HG03025 (cell line): ENCODE measurements at regions not wholly inside any gene's neighbourhood (a gene's known extent, or its start where the extent isn't known, plus 50 kb on each side); places are given as distances from the start of the nearest gene placed in this dataset.
A peak's percentile ranks its signal among the peaks of the same experiment; 100 is the strongest.

Experiments
- ATAC-seq: cut with Tn5 transposase; IDR thresholded peaks from one replicate; pipeline ENCODE4 v1.9.1; 2021; ENCODE audit warnings: mild to moderate bottlenecking, moderate library complexity; ENCODE audit not compliant: unreplicated experiment, low FRiP score

DNA sequence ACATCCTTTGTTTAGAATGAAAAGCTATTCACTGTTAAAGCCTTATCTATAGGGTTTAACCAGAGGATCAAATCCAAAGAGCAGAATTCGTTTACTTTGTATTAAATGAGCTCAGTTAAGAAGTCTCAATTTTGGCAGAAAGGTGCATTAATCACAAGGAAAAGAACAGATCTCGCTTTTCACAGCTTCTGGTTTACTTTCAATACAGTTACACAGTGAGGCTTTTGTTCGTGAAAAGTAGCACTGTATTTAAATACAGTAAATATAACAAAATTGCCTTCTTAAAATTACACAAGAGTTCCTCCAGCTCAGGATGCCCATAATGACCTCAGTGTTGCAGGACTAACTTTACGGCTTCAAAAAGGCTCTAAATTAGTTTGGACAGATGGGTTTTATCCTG lies 669.1 kb upstream of the SALL1 start:
- no peak for ATAC-seq

DNA sequence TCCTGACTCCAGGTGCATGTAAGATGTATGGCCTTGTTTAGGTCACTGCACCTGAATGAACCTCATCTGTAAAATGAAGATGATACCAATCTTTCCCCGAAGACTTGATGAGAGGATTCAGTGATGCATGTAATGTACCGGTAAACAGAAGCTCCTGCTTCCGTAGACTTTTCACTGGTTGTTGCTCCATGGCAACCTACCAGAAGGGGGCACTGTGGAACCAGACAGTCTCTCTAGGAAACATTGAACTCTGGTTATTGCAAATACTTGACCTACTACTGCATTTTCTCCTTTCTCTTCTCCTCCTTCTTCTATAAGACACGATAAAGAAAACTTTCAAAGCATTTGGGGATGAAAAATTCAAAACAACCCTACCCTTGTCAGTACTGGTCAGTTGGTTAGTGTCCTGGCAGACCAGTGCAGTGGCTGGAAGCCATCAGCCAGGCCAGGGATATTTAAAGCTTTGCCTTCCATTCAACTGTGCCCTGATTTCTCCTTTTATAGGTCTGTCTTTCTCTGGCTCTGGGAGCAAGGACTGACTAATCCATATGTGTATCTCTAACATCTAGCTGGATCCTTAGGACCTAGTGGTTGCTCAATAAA lies 667.4 kb upstream of the SALL1 start:
- no peak for ATAC-seq

DNA sequence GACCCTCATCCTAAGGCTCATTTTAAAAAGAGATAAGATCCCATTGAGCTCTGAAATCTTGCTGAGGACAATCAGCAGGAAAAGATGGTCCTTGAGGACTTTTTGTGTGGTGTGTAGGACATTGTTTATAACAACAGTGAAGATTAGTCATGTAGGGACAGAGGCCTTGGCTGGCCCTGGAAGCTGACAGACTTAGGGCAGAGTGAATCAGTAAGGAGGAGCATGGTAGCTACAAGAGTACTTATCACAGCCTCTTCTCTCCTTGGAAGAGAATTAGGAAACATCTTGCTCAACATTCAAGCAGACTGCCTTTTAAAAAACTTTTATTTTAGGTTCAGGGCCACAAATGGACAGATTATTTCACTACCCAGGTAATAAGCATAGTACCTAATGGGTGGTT lies 665.9 kb upstream of the SALL1 start:
- no peak for ATAC-seq

DNA sequence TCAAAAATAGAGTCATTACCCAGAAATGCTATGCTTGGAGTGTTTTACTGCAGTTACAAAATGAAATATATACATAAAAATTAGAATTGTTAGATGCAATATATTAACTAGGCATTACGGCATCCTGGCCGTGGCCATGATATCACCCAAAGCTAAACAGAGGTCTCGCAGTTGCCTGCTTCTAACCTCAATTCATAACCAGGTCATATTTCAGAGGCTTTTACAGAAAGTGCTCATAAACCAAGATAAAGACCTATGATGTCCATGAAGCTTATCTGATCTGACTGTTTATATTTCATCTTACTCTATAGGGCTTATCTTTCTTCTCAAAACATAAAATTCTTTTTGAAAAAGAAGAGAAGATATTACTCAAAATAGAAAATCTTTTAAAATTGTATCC lies 664.5 kb upstream of the SALL1 start:
- no peak for ATAC-seq

DNA sequence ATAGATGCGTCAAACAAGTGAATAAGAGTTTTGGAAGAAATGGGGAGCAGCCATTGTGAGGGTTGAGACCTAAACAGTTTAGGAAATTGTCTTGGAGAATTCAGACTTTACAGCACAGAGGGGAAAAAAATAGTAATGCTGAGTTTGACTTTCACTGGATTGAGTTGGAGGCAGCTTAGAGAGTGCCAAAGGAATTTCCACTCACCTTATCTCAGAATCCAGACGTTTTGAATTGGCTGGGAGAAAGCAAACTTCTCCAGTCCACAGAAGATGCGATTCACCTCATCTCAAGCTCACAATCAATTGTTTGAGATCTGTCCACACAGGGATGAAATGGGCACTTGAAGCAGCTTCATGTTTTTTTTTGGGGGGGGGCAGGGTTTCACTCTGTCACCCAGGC lies 663.5 kb upstream of the SALL1 start:
- ATAC-seq = no peak

DNA sequence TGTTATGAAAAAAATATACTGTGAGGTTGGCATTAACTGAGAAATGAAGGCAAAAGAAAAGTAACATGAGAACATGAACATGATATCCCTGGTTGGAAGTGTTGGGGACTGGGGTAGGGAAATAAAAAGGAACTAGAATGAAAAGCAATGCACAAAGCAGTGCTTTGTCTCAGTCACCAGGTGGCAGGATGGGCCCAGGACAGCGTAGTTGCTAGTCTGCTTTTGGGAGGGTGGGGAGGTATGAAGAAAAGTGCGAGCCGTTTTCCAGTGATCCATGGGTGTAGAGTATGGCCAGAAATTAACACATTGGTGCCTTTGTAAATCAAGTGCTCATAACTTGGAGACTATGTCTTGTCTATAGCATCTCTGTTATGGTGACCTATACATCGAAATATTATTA lies 662.5 kb upstream of the SALL1 start:
- ATAC-seq = no peak

DNA sequence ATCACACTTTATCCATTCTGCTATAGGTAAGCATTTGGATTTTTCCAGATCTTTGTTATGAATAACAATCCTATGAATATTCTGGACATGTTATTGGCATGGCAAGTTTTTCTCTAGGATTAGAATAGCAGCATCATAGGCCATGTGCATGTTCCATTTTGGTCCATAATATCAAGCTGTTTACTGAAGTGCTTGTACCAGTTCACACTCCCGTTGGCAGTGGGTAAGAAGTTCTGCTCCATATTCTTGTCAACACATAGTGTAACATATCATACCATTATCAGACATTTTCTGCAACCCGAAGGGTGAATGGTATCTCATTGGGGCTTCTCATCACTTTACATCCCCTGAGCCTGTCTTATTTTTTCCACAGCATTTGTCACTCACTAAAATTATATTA lies 661.9 kb upstream of the SALL1 start:
- ATAC-seq = no peak

DNA sequence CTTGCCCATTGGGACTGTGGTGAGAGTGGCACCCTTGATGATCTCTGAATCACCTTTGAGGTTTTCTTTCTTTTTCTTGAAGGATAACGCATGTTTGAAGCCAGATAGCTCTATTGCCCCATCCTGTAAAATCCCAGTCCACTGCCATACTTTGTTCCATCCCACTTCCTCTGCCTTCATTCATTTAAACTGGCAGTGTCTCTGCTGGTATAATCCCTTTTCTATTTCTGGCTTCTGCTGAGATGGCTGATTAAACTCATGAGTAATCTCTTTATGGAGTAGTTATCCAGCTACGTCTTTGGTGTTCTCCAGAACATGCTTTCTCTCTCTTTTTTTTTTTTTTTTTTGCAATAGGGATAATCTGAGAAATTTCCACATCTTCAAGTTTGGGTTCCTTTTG lies 656.5 kb upstream of the SALL1 start:
- ATAC-seq = no peak

DNA sequence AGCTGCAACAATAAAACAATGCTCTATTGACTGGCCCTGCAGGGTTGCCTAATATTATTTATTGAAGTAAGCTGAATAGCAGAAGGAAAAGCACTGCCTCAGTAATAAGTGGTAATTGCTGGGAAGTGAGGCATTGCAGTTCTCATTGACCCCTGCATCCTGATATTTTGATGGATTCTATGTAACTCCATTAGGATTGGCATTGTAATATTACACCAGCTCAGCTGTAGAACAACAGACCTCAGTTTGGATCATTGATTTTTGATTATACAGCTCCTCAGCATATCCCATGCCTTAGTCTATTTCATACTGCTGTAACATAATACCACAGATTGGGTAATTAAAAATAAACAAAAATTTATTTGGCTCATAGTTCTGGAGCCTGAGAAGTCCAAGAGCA lies 650.6 kb upstream of the SALL1 start:
- ATAC-seq = no peak

DNA sequence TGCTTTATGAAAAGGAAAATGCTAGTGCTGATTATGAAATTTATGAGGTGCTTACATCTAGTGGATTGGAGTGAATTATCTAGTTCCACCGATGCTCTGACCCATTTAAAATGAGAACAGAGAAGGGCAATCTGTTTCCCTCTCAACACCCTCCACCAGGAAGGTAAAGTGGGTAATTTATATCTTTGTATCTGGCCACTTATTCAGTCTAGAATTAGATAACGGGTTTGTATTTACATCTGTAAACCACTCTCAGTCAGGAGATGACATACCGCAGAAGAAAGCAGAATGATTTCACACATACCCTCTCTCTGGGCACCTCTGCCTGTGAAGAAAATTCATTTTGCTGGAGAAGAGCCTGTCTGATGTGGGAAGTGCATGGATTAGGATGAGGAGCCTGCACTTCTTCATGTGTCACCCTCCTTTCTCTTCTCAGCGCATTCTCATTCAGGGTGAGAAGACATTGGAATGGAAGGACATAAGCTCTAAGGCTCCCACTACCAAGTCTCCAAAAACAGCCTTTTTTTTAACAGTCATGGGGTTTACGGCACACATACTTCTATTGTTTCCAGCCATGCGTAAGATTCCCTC lies 646.7 kb upstream of the SALL1 start:
- no peak for ATAC-seq

DNA sequence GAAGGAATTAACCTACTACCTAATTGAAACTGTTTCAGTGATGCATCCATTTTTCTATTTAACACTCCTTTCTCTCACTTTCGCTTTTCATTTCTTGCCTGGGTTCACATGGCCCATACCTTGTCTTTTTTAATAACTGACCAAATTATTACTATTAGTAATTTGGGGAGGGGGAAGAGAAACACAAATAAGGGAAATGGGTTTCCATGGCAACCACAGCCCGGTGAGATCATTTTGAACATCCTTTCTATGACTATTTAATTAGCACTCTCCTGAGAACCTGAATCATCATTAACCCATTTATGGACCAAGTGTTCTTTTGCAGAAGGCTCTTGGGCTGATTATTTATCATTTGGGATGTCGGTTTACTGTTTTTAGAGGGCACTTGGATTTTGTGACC lies 628.2 kb upstream of the SALL1 start:
- no peak for ATAC-seq

DNA sequence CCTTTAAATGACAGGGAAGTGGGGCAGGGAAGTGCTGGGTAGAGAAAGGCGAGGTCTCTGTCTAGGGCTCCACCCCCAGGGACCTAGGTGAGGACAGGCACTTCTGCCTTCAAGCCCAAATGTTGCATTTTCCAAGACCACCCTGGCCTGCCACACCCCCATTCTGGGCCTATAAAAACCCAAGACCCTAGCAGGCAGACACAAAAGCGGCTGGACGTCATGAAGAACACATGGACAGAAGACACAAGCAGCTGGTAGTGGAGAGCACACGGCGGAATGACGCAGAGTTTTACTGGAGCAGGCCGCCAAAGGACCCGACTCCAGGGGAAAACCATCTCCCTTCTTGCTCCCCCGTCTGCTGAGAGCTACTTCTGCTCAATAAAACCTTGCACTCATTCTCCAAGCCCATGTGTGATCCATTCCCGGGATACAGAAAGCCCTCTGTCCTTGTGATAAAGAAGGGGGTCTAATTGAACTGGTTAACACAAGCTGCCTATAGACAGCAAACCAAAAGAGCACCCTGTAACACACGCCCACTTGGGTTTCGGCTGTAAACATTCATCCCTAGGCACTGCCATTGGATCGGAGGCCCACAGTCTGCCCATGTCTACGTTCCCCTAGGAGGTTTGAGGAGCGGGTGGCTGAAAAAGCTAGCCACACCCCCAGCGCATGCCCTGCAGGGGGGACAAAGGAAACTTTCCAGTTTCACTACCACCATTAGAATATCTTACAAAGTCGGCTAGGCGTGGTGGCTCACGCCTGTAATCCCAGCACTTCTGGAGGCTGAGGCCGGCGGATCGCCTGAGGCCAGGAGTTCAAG lies 622.2 kb upstream of the SALL1 start:
- ATAC-seq = no peak

DNA sequence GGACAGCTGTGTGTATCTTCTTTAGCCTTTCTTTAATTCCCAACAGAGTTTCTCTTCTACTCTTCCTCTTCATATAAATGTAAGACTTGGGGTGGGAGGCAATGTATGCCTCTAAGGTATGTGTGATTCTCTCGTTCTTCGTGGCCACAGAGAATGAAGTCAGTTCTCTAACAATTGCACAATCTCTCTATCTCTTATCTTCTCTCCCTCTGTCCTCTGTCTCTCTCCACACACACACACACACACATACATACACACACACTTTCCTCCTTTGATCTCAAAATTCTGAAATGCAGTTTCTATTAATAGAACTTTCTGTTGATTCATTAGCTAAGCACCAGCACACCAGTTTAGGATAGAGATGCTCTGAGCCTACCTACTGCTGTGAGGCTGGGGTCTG lies 615.7 kb upstream of the SALL1 start:
- no peak for ATAC-seq

DNA sequence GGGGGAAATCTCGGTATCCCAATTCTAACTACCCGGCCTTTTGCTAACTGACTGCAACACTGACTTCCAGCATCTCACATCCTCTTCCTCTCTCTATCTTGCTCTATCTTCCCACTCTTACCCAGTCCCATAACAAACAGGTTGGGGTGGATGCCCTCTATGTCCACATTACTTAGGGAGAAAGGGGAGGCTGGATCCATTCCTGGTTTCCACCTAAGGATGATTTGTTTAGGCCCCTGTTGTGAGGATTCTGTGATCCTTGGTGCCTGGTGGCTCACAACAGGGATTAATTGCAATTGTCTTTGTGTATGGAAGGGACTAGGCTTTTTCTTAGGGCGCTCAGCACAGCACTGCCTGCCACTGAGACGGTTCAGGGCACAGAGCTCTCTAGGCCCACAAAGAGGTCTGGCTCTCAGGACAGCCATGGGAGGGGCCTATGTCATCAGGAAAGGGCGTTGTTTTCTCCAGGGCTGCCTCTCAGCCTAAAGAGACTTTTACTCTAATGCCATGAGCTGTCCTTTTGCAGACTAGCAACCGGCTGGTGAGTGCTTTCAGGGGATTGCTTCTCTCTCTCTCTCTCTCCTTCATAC lies 612.1 kb upstream of the SALL1 start:
- no peak for ATAC-seq

DNA sequence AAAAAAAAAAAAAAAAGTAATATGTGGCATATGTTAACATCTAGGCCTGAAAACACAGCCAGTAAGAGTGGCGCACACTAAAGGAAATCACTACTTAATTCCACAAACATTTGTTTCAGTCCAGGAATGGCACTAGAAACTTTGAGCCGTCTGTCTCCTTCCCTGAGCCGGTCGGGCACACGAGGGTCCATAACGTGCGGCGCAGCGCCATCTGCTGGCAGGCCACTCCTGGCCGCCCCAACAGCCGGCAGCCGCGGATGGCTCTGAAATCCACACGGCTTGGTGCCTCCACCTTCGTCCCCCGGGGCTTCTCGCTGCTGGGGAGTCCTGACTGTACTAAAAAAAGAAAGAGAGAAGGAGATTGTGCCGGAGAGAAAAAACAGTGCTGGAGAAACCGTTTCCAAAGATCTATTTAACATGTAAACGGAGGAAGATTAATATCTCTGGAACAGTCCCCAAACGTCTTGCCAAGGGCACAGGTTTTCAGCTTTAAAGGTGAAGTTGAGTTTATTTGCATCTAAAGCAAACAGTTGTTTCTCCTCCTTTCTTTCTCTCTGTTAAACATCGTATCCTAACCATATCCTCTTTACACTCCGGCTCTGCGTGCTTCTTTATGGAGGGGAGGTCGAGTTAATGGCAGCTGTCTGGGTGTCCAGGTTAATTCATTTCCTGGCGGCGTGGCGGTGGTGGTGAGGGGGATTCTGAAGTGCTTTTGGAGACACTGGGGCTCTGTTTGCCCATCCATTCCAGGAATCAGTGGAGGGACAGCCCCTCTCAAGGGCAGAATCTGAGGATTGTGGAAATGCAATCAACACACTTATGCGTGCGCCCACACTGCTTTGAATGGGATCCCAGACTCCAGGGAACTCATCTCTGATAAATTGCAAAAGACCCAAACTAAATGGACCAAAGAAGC lies 611.3 kb upstream of the SALL1 start:
- peak; percentile 78 for ATAC-seq

DNA sequence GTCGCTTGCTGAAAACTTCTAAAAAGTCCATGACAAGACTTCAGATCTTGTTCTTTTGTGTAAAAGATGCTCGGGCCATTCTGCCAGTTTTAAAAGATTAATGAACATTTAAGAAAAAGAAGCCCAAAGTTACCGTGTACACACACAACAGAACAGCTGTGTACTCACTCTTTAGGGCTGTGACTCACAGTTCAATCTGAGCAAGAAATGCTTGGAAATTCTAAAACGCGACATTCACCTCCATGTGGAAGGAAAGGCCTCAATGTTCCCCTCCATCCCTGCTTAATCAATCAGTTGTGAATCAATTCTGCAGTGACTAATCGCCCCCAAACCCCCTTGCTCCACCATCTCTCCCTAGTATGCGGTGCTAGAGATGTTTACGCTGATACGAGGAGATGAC lies 609.9 kb upstream of the SALL1 start:
- ATAC-seq = no peak

DNA sequence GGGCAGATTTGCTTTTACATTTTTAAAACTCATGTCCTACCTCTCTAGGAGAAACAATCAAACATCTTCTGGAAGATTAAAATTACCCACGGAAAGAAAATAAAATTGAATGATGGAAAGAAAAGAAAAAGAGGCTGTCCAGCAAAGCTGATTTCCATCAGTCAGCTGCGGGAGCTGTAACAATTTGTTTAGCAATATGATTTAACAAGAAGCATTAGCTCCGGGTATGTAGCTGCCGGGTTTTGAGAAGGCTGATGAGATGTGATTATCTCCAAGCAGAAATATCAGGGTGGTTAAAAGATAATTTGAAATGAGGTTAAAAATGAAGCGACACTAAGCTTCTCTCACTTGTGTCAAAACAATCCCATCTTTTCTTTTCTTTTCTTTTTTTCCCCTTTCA lies 608.9 kb upstream of the SALL1 start:
- ATAC-seq = no peak

DNA sequence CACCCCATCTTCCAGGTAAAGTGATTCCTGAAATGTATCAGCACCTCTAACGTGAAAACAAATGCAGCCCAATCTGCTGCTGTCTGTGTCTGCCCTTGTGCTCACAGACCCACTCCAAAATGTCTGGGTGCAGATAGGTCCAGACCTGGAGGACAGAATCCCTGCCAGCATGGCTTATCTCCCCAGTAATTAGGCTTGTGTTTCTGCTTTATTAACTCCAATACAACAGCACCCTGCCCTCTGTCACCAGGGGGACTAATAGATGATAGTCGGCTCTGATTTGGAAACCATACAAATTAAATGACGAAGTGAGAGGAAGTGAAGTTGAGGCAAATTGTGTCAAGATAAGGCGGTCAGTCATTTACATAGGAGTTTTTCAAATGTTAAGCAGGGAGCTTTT lies 608.3 kb upstream of the SALL1 start:
- ATAC-seq = no peak

DNA sequence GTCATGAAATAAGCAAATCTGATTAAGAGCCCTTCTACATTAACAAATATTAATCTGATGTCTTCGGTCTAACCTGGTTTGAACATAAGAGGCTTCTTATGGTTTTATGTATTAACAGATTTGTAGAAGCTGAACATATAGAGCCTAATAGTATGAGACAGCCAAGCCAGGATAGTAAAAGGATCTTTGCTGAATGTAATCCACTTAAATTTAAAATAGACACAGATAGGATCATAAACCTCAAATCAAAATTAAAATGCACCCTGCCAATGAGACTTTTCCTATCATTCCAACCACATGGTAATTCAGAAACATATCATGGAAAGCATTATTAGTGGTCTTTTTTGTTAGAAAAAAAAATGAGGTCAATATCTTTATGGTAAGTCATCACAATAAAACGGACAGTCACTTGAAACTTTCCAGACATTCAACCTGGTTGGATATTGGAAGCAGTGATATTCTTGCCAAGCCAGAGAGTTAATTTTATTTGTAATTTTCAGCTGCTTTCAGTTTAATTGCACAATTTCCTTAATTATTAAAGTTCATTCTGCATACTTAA lies 606.9 kb upstream of the SALL1 start:
- ATAC-seq = no peak

DNA sequence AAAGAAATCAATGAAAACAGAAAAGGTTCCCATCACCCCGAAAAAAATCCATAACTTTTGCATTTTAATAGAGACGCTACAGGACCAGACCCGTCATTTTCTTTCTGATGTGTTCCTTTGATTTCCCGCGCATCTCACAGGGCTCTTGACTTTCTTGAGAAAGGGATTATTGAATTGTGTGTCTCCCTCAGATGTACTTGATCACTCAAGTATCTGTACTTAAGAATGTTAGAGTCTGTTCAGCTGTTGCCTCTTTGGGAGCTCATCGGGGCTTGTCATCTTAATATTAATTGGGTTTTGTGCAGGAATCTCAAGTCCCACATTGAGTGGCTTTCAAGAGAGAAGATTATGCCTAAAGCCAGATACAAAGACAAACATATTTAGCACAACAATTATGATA lies 606.4 kb upstream of the SALL1 start:
- no peak for ATAC-seq
